ENCODE measurements at regions not wholly inside any gene's neighbourhood (a gene's known extent, or its start where the extent isn't known, plus 50 kb on each side); places are given as distances from the start of the nearest gene placed in this dataset.

GRCh38 chr10:33777223-33777622, 442.8 kb upstream of the NRP1 start:
- TF ChIP-seq POLR2A (IDR thresholded peaks at IDR 0.05; ENCODE audit: low read depth, low read length), result no peak
- no peak for TF ChIP-seq TAF1 (IDR thresholded peaks at IDR 0.05; ENCODE audit: borderline replicate concordance, low read depth, low read length)
- TF ChIP-seq POLR2AphosphoS5 (IDR thresholded peaks at IDR 0.05; ENCODE audit: low read depth, low read length), result no peak
